ENCODE measurements at regions not wholly inside any gene's neighbourhood (a gene's known extent, or its start where the extent isn't known, plus 50 kb on each side); places are given as distances from the start of the nearest gene placed in this dataset.

DNA sequence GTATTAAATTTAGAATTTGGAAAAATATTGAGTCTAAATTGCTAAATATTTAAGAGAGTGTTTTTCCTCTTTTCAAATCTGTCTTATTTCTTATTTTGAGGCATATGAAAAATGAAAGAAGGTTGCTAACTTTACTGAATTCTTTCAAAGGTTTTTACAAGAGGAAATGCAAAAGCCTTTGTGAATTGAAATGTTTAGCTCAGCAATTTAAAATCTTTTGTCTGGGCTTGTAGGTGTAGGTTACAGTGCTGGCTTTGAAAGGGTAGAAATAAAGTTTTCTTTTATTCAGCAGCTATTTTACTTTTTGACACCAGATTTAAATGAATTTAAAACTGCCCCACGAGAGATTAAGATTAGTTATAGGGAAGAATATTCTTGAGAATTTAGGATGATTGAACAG lies 192.0 kb downstream of the CDH7 start:
- TF ChIP-seq, protein P1, sequence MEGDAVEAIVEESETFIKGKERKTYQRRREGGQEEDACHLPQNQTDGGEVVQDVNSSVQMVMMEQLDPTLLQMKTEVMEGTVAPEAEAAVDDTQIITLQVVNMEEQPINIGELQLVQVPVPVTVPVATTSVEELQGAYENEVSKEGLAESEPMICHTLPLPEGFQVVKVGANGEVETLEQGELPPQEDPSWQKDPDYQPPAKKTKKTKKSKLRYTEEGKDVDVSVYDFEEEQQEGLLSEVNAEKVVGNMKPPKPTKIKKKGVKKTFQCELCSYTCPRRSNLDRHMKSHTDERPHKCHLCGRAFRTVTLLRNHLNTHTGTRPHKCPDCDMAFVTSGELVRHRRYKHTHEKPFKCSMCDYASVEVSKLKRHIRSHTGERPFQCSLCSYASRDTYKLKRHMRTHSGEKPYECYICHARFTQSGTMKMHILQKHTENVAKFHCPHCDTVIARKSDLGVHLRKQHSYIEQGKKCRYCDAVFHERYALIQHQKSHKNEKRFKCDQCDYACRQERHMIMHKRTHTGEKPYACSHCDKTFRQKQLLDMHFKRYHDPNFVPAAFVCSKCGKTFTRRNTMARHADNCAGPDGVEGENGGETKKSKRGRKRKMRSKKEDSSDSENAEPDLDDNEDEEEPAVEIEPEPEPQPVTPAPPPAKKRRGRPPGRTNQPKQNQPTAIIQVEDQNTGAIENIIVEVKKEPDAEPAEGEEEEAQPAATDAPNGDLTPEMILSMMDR (IDR thresholded peaks at IDR 0.05) = no peak
- H3K27me3 ChIP-seq = no peaks in the 10 kb centered on the region
- H3K4me3 ChIP-seq = no peak overlapping the region
- H3K27ac ChIP-seq = no peak overlapping the region
- ATAC-seq (no peak), DNase-seq (no peak)
- no peaks in the 10 kb centered on the region for H3K36me3 ChIP-seq
- no peaks in the 10 kb centered on the region for H3K4me1 ChIP-seq
- H3K9me3 ChIP-seq = no peaks in the 10 kb centered on the region
- intact Hi-C loops (cut with DNase I) = no loop called here

DNA sequence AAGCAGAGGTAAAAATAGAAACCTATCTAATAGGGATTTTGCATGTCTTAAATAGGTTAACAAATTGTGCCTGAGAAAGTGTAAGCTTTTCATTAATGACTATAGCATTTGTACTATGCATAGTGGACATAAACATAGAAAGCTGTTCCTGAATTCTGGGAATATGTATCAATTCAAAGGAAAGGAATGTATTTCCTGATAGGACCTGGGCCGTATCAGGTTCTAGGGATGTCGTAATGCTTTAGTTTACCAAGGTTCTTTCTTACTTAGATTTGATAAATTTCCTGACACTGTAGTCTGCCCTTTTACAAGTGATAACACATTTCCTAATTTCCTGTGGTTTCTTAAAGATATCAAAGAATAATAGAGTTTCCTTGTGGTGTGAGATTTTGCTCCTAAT lies 191.3 kb downstream of the CDH7 start:
- Histone ChIP-seq H3K4me3 (no peak overlapping the region), H3K4me1 (no peaks in the 10 kb centered on the region), H3K9me3 (no peaks in the 10 kb centered on the region), H3K36me3 (no peaks in the 10 kb centered on the region), H3K27me3 (no peaks in the 10 kb centered on the region), H3K27ac (no peak overlapping the region)
- TF ChIP-seq, protein P1 (IDR thresholded peaks at IDR 0.05) = no peak
- intact Hi-C loops (cut with DNase I) = no loop called here
- ATAC-seq (no peak), DNase-seq (no peak)

DNA sequence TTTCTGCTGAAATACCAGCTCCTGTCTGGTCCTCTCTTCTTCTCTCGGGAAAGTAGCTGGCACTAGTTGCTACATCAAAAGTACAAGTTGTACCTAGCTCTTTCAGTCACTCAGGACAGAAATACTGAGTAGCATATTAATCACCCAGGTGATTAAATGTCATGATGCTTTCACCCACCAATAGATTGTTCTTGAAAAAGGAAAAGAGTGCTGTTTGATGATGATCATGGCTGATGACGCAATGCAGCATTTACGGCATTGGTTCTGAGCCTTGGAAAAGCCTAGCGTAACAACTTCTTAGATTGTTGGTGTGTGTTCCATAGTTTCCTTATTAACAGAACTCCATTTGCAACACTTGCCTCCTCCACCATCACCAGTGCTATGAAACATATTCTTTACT lies 190.7 kb downstream of the CDH7 start:
- Histone ChIP-seq H3K4me1 (no peaks in the 10 kb centered on the region), H3K36me3 (no peaks in the 10 kb centered on the region), H3K4me3 (no peak overlapping the region), H3K27me3 (no peaks in the 10 kb centered on the region), H3K27ac (no peak overlapping the region), H3K9me3 (no peaks in the 10 kb centered on the region)
- TF ChIP-seq, protein P1 (IDR thresholded peaks at IDR 0.05) = no peak
- intact Hi-C loops (cut with DNase I) = no loop called here
- ATAC-seq = no peak
- no peak for DNase-seq

Measured in upper lobe of right lung (tissue), 1 donor.